ENCODE measurements at regions not wholly inside any gene's neighbourhood (a gene's known extent, or its start where the extent isn't known, plus 50 kb on each side); places are given as distances from the start of the nearest gene placed in this dataset.
"Not testable (repeated sequence)": the region's sequence is repeated elsewhere in the genome, so short reads cannot be mapped to it uniquely, and the experiment has no call there.

GRCh38 chr4:9604031-9604892 lies 160.0 kb downstream of the DEFB131A start:
- peak; percentile 15 to 19 for DNase-seq (ENCODE audit: extremely low read depth in 1 of 2, low read depth in 1 of 2)

DNA sequence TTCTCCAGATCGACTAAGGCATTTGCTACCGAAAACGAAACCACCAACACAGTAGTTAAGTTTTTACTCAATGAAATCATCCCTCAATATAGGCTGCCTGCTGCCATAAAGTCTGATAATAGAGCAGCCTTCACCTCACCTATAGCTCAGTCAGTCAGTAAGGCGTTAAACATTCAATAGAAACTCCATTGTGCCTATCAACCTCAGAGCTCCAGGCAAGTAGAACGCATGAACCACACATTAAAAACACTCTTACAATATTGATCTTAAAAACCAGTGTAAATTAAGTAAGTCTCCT lies 160.6 kb downstream of the DEFB131A start:
- not testable (repeated sequence) for DNase-seq (ENCODE audit: extremely low read depth in 1 of 2, low read depth in 1 of 2)

DNA sequence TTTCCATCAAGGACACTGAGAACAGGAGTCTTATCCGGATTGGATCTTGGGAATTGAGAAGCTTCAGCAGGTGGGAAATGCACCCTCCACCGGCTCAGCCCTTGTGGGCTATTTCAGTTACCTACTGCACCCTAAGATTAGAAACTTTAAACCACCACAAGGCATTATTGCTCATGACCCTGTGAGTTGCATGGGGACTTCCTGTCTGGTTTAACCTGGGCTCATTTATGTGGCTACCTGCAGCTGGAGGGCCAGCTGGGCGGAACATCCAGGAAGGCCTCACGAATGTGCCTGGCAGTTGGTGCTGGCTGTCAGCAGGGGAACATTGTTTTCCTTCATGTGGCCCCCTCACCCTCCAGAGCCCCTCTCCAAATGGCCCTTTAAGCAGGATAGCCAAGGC lies 164.1 kb downstream of the DEFB131A start:
- DNase-seq (ENCODE audit: extremely low read depth in 1 of 2, low read depth in 1 of 2), result no peak

DNA sequence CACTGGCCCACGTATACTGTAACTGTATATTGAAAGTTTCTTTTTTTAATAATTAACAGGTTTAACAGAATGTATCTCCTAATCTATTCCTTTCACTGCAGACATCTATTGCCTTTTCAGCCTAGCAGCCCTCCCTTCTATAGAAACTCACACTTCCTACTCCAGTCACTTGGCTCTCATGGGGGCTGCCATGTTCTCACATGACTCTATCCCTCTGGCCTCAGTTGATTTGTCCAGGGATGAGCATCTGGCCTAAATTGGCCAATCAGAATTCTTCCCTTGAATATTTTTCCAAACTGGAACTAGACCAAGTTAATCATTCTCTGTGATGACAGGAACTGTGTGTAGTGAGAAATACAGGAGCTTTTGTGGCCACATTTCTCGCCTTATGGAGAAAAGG lies 166.1 kb downstream of the DEFB131A start:
- not testable (repeated sequence) for DNase-seq (ENCODE audit: extremely low read depth in 1 of 2, low read depth in 1 of 2)

GRCh38 chr4:9611101-9611500 lies 166.9 kb downstream of the DEFB131A start:
- no peak for DNase-seq (ENCODE audit: extremely low read depth in 1 of 2, low read depth in 1 of 2)

DNA sequence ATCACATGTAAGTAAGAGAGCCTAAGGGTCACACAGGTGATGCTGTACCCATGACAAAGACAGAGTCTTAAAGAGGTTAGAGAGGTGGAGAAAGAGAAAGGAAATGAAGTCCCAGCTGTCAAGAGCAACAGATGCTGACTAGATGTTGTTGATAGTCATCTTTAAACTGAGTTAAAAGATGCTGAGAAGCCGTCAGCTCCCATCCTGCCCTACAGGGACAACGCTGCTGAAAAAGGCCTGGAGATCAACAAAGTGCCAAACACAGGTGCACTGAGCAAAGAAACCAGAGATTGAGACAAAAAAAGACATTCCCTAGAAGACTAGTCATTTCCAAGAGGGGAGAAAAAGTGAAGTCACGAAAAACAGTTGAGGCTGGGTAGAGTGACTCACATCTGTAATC lies 145.0 kb upstream of the DRD5 start:
- DNase-seq (ENCODE audit: extremely low read depth in 1 of 2, low read depth in 1 of 2), result not testable (repeated sequence)

DNA sequence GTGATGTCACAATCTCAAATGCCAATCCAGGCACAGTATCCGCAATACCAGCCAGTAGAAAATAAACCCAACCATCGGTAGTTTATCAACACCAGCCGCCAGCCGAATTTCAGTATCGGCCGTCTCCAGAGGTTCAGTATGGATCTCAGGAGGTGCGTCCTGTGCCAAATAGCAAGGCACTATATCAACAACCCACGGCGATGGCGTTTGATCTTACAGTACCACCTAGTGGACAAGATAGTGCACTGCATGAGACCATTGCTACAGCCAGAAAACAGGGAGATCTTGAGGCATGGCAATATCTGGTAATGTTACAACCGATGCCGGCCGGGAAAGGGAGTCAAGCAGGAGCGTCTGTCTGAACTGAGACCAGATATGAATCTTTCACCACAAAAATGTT lies 121.8 kb upstream of the DRD5 start:
- not testable (repeated sequence) for DNase-seq (ENCODE audit: extremely low read depth in 1 of 2, low read depth in 1 of 2)

DNA sequence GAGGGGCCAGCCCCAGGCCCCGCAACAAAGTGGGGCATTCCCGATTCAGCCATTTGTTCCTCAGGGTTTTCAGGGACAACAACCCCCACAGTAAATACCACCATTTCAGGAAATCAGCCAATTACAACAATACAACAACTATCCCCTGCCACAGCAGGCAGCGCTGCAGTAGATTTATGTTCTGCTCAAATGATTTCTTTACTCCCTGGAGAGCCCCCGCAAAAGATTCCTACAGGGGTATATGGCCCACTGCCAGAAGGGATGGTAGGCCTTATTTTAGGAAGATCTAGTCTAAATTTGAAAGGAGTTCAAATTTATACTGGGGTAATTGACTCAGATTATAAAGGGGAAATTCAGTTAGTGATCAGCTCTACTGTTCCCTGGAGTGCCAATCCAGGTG lies 120.5 kb upstream of the DRD5 start:
- DNase-seq (ENCODE audit: extremely low read depth in 1 of 2, low read depth in 1 of 2), result not testable (repeated sequence)

- DNase-seq (ENCODE audit: extremely low read depth in 1 of 2, low read depth in 1 of 2), result not testable (repeated sequence)
Observed at GRCh38 chr4:9670725-9671124, 110.7 kb upstream of the DRD5 start.

DNA sequence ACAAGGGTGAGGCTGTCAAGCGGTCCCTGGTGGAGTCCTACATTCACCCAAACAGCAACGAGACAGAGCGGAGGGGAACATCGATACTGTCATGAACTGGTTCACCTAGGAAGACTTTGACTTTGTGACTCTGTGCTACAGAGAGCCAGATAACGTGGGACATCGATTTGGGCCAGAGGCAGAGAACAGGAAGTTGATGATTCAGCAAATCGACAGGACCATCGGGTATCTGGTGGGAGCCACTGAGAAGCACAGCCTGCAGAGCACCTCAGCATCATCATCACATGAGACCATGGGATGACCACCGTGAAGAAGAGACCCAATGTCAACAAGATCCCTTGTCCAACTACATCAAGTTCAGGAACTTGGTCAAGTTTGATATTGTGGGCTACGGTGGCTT lies 104.1 kb upstream of the DRD5 start:
- DNase-seq (ENCODE audit: extremely low read depth in 1 of 2, low read depth in 1 of 2), result not testable (repeated sequence)

GRCh38 chr4:9679704-9680478 lies 101.5 kb upstream of the DRD5 start:
- no peak for DNase-seq (ENCODE audit: extremely low read depth in 1 of 2, low read depth in 1 of 2)

GRCh38 chr4:9683174-9683573 lies 98.3 kb upstream of the DRD5 start:
- not testable (repeated sequence) for DNase-seq (ENCODE audit: extremely low read depth in 1 of 2, low read depth in 1 of 2)

DNA sequence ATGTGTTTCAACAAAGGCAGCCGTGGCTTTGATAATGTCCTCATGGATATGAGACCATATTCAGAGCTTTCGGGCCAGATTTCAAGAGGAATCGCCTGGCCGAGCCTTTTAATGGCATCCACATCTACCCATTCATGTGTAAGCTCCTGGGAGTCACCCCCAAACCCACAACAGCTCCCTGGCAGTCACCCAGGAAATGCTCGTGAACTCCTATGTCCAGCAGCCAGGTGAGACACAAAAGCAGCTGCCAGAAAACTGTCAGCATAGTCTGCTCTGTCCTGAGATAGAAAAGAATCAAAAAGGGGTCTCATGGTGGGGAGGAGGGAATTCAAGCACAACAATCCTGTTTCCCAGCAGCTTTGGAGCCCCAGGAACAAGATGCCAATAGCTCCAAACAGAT lies 96.4 kb upstream of the DRD5 start:
- not testable (repeated sequence) for DNase-seq (ENCODE audit: extremely low read depth in 1 of 2, low read depth in 1 of 2)

DNA sequence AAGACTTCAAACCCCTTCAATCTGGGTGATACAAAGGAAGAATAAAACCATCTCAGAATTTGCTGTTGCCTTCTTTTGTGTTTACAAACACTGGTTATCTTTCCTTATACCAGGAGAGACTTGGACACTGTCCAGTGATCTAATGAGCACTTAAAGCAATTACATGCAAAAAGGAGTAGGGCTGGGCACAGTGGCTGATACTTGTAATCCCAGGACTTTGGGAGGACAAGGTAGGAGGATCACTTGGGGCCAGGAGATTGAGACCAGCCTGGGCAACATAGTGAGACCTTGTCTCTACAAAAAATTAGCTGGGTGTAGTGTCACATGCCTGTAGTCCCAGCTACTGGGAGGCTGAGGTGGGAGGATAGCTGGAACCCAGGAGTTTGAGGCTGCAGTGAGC lies 95.7 kb upstream of the DRD5 start:
- no peak for DNase-seq (ENCODE audit: extremely low read depth in 1 of 2, low read depth in 1 of 2)

DNA sequence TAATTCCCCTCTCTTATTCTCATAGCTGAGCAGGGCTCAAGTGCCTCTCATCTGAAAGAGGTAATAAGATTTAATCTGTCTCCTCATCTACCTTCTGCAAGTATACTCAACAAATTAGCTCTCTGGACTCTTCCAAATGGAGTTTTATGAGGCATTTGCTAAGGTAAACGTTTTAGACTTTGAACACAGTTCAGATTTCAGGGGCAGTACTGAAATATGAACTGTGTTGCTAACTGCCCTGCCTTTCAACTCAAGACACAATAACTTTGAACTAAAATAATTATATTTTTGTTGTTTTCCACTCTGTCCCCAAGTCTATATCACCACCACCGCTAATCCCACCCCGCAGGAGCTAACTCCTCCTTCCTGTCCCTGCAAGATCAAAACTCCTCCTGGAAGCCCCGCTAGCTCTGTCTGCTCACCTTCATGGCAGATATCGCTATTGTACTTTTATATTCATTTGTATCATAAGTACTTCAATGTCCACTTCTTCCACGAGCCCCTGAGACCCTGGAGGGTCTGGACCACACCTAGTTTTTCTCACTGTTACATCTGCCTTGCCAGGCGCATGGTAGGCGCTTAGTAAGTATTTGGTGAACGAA lies 90.7 kb upstream of the DRD5 start:
- DNase-seq (ENCODE audit: extremely low read depth in 1 of 2, low read depth in 1 of 2), result not testable (repeated sequence)

GRCh38 chr4:9691238-9692065 lies 90.0 kb upstream of the DRD5 start:
- DNase-seq (ENCODE audit: extremely low read depth in 1 of 2, low read depth in 1 of 2), result peak; percentile 73 to 79

- not testable (repeated sequence) for DNase-seq (ENCODE audit: extremely low read depth in 1 of 2, low read depth in 1 of 2)
Observed at GRCh38 chr4:9692791-9693491, 88.5 kb upstream of the DRD5 start.

DNA sequence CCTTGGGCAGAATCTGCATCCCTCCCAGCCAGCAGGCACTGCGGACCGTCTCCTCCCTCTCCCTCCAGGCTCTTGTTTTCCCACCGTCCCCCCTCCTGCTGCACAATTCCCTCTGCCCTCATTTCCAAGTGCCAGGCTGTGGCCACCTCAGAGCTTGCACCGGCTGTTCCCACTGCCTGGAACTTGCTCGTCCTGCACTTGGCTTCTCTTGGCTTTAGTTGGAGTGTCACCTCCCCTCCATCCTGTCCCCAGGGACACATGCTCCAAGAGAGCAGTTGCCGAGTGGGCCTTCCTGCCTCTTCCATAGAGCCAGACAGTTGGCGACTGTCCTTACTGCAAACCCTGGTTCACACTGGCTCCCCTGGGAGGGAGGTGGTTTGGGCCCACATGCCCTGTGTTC lies 87.0 kb upstream of the DRD5 start:
- DNase-seq (ENCODE audit: extremely low read depth in 1 of 2, low read depth in 1 of 2), result not testable (repeated sequence)

- DNase-seq (ENCODE audit: extremely low read depth in 1 of 2, low read depth in 1 of 2), result peak in 1 of 2 donors; percentile 5
Observed at GRCh38 chr4:9695994-9696393, 85.4 kb upstream of the DRD5 start.

DNA sequence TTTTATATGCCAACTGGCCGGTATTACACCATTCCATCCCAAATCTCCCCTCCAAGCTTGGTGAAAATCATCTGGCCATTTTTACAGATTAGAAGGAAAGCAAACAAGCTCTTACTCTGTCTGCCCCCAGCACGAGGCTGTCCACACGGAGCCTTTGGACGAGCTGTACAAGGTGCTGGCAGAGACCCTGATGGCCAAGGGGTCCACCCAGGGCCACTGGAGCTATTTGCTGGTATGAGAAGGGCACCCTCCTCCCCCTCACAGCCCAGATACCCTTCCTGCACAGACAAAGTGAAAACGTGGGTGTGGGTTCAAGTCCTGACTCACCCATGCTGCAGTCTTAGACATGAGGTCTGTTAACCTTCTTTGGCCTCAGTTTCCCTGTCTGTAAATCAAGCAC lies 84.9 kb upstream of the DRD5 start:
- not testable (repeated sequence) for DNase-seq (ENCODE audit: extremely low read depth in 1 of 2, low read depth in 1 of 2)
